HepG2 (cell line): ENCODE measurements at regions not wholly inside any gene's neighbourhood (a gene's known extent, or its start where the extent isn't known, plus 50 kb on each side); places are given as distances from the start of the nearest gene placed in this dataset.

Experiments
- ATAC-seq: fragments of 200-7000 bp; cut with Tn5 transposase; 3 replicates; pipeline ENCODE4 v1.9.1; 2020; ENCODE audit warnings: mild to moderate bottlenecking, moderate library complexity
- BruUV-seq: library from RNA; stranded (reverse); fragments of 400-500 nt; replicated peaks from 2 replicates; lab custom pipeline; 2021; lab: Mats Ljungman, UMichigan
- CTCF ChIA-PET: fragments of 300-600 bp; formaldehyde crosslinking; extraction: SDS; loops from one replicate; lab custom pipeline; 2021; ENCODE audit warnings: low total read pairs, inconsistent platforms, low intra/inter-chr PET ratio; lab: Yijun Ruan, JAX
- POLR2A ChIA-PET: fragments of 350-600 bp; sonication (Branson Sonifier 250); formaldehyde crosslinking; loops from one replicate; lab custom pipeline; 2020; ENCODE audit warnings: antibody characterized with exemption, inconsistent platforms; lab: Yijun Ruan, JAX
- DNase-seq: peaks from one replicate; pipeline ENCODE4 v3.0.0-alpha.2; 2015; ENCODE audit warnings: low spot score
- FAIRE-seq: peaks from 3 replicates; lab custom pipeline; 2011; peaks lifted over from hg19 to GRCh38; lab: Jason Lieb, UNC
- H2AFZ ChIP-seq: one replicate; pipeline ENCODE4 v1.6.1; 2011; ENCODE audit warnings: low read length, inconsistent platforms
- H3K27ac ChIP-seq: fragments of 300-600 bp; 3 replicates; pipeline ENCODE4 v1.8.0; 2011; ENCODE audit warnings: mixed run types, mild to moderate bottlenecking, mixed read lengths, low read length, inconsistent platforms; ENCODE audit not compliant: insufficient read depth; ENCODE audit errors: extremely low read length
- H3K27me3 ChIP-seq, 2 experiments: fragments of 200-600 bp in 1 of 2; 2 replicates in 1 of 2; 3 replicates in 1 of 2; pipeline versions ENCODE4 v1.6.0 to v1.8.0; 2011; ENCODE audit warnings: low read length in 2 of 2, mild to moderate bottlenecking in 2 of 2, moderate library complexity in 2 of 2, inconsistent platforms in 1 of 2; ENCODE audit not compliant: insufficient read depth in 2 of 2, control insufficient read depth in 1 of 2
- H3K36me3 ChIP-seq, 2 experiments: fragments of 200-600 bp in 1 of 2; replicated peaks in 1 of 2; 2 replicates in 1 of 2; 3 replicates in 1 of 2; pipeline versions ENCODE4 v1.5.1 to v1.8.0; 2011; ENCODE audit warnings: low read length in 2 of 2, inconsistent platforms in 1 of 2; ENCODE audit not compliant: insufficient read depth in 2 of 2, control insufficient read depth in 1 of 2
- H3K4me1 ChIP-seq: 2 replicates; pipeline ENCODE4 v1.5.1; 2012; ENCODE audit warnings: low read length, inconsistent platforms; ENCODE audit not compliant: insufficient read depth
- H3K4me2 ChIP-seq: 2 replicates; pipeline ENCODE4 v1.6.0; 2011; ENCODE audit warnings: low read depth, low read length, inconsistent platforms
- H3K4me3 ChIP-seq, 3 experiments: fragments of 200-600 bp in 1 of 3; sonication (generic), shearing (Covaris generic) in 1 of 3; replicated peaks in 1 of 3; 2 replicates each; pipeline ENCODE4 v1.5.1; 2011 to 2016; ENCODE audit warnings: low read length in 3 of 3, inconsistent platforms in 2 of 3, low read depth in 2 of 3, mild to moderate bottlenecking in 2 of 3, control low read depth in 1 of 3, mixed read lengths in 1 of 3; ENCODE audit not compliant: insufficient read depth in 1 of 3
- H3K79me2 ChIP-seq: one replicate; pipeline ENCODE4 v1.6.1; 2011; ENCODE audit warnings: low read length, inconsistent platforms; ENCODE audit not compliant: insufficient read depth
- H3K9ac ChIP-seq: 2 replicates; pipeline ENCODE4 v1.6.0; 2011; ENCODE audit warnings: mild to moderate bottlenecking, low read depth, low read length, inconsistent platforms; ENCODE audit not compliant: insufficient read depth
- H3K9me3 ChIP-seq: 2 replicates; pipeline ENCODE4 v1.5.1; 2012; ENCODE audit warnings: mild to moderate bottlenecking, low read length
- H4K20me1 ChIP-seq: 2 replicates; pipeline ENCODE4 v1.6.0; 2011; ENCODE audit warnings: inconsistent platforms, mild to moderate bottlenecking, low read length, moderate library complexity; ENCODE audit not compliant: insufficient read depth
- TARDBP ChIP-seq: sonication (generic); formaldehyde crosslinking; IDR thresholded peaks from 2 replicates; pipeline ENCODE4 v1.8.0; 2022; ENCODE audit warnings: mild to moderate bottlenecking, missing genetic modification reagents
- WGBS: methylation state at CpG from one replicate; pipeline ENCODE4 v1.1.6; 2017; ENCODE audit warnings: low lambda C conversion rate; 5-methylcytosine and 5-hydroxymethylcytosine counted together
- in situ Hi-C: cut with HindIII; loops from 2 replicates; pipeline ENCODE4 v1.10.0; 2017; ENCODE audit warnings: low pct_unique_long_range_greater_than_20kb; ENCODE audit not compliant: extremely low pct_ligation_motif_present
- intact Hi-C: fragments of 100-400 bp; cut with micrococcal nuclease; formaldehyde crosslinking; loops from one replicate; pipeline ENCODE4 v1.10.0; 2022; ENCODE audit not compliant: unreplicated experiment
- TF ChIP-seq, protein P1 (sequence below): sonication (generic); formaldehyde crosslinking; IDR thresholded peaks from 2 replicates; pipeline ENCODE4 v1.4.0; 2020; ENCODE audit warnings: missing genetic modification reagents
- TF ChIP-seq, protein P2 (sequence below): sonication (generic); formaldehyde crosslinking; conservative IDR thresholded peaks from 2 replicates; pipeline ENCODE4 v1.8.0; 2022; ENCODE audit warnings: low read depth, missing genetic modification reagents

DNA sequence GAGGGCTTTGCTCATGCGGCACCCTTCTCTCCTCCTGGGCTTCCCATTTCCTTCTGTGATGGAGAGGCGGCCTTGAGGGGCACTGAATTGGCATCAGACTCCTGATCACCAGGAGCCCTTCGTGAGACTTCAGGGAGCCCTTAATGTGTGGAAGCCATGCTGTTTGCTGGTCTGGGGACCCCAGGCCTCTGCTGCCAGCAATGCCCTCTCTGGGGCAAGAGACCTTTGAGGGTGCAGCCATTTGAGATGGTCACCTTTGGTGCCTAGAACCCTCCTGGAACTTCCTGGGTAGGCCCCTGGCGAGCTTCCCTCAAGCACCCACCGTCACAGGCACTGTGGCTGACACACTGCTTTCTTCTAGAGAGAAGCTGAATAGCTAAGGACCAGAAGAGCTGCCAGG lies 338.7 kb upstream of the IRX4 start:
- Histone ChIP-seq H3K27ac (no peak overlapping the region), H3K36me3 (no peaks in the 10 kb centered on the region), H3K27me3 (peaks cover 1 to 19% of the 10 kb centered on the region in 2 experiments; a peak in 3 of 5 replicates), H3K4me1 (no peaks in the 10 kb centered on the region), H3K9me3 (no peaks in the 10 kb centered on the region), H3K4me3 (no peak overlapping the region), H4K20me1 (no peaks in the 10 kb centered on the region), H3K9ac (no peak overlapping the region), H3K4me2 (no peak overlapping the region), H3K79me2 (no peaks in the 10 kb centered on the region), H2AFZ (no peak overlapping the region)
- FAIRE-seq (no peak), ATAC-seq (no peak), DNase-seq (no peak)
- TF ChIP-seq, protein P1, sequence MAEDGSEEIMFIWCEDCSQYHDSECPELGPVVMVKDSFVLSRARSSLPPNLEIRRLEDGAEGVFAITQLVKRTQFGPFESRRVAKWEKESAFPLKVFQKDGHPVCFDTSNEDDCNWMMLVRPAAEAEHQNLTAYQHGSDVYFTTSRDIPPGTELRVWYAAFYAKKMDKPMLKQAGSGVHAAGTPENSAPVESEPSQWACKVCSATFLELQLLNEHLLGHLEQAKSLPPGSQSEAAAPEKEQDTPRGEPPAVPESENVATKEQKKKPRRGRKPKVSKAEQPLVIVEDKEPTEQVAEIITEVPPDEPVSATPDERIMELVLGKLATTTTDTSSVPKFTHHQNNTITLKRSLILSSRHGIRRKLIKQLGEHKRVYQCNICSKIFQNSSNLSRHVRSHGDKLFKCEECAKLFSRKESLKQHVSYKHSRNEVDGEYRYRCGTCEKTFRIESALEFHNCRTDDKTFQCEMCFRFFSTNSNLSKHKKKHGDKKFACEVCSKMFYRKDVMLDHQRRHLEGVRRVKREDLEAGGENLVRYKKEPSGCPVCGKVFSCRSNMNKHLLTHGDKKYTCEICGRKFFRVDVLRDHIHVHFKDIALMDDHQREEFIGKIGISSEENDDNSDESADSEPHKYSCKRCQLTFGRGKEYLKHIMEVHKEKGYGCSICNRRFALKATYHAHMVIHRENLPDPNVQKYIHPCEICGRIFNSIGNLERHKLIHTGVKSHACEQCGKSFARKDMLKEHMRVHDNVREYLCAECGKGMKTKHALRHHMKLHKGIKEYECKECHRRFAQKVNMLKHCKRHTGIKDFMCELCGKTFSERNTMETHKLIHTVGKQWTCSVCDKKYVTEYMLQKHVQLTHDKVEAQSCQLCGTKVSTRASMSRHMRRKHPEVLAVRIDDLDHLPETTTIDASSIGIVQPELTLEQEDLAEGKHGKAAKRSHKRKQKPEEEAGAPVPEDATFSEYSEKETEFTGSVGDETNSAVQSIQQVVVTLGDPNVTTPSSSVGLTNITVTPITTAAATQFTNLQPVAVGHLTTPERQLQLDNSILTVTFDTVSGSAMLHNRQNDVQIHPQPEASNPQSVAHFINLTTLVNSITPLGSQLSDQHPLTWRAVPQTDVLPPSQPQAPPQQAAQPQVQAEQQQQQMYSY: no peak
- no peak for TF ChIP-seq TARDBP (CRISPR knock-in tag)
- TF ChIP-seq, protein P2, sequence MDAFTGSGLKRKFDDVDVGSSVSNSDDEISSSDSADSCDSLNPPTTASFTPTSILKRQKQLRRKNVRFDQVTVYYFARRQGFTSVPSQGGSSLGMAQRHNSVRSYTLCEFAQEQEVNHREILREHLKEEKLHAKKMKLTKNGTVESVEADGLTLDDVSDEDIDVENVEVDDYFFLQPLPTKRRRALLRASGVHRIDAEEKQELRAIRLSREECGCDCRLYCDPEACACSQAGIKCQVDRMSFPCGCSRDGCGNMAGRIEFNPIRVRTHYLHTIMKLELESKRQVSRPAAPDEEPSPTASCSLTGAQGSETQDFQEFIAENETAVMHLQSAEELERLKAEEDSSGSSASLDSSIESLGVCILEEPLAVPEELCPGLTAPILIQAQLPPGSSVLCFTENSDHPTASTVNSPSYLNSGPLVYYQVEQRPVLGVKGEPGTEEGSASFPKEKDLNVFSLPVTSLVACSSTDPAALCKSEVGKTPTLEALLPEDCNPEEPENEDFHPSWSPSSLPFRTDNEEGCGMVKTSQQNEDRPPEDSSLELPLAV (CRISPR knock-in tag): no peak
- 10% methylated on average over 2 of the region's 5 CpGs for WGBS
- in situ Hi-C loops: loop anchor here (25.0 kb wide), 1 partner anchor 516 kb away; no protein-coding TSS in a partner anchor
- CTCF ChIA-PET: no interaction called here
- POLR2A ChIA-PET: no interaction called here
- intact Hi-C loops: no loop called here
- no TSS peak for BruUV-seq
